SU-DHL-6 (cell line): ENCODE measurements at regions not wholly inside any gene's neighbourhood (a gene's known extent, or its start where the extent isn't known, plus 50 kb on each side); places are given as distances from the start of the nearest gene placed in this dataset.

Experiments
- H2AFZ ChIP-seq: fragments of 200-600 bp; sonication (generic); 2 replicates; pipeline ENCODE4 v1.6.1; 2014; ENCODE audit warnings: low read depth, mild to moderate bottlenecking, moderate library complexity, mixed read lengths, antibody characterized with exemption, low read length; ENCODE audit not compliant: severe bottlenecking
- H3F3A ChIP-seq: fragments of 200-600 bp; shearing (Covaris generic); 2 replicates; pipeline ENCODE4 v1.6.0; 2016; ENCODE audit warnings: antibody characterized with exemption, mild to moderate bottlenecking; ENCODE audit not compliant: insufficient read depth
- H3K27ac ChIP-seq: fragments of 200-600 bp; sonication (generic); 2 replicates; pipeline ENCODE4 v1.5.1; 2016; ENCODE audit warnings: low read depth, mild to moderate bottlenecking, low read length, moderate library complexity, mixed read lengths
- H3K27me3 ChIP-seq: fragments of 200-600 bp; sonication (generic), shearing (Covaris generic); 2 replicates; pipeline ENCODE4 v1.6.0; 2014; ENCODE audit warnings: mild to moderate bottlenecking, low read length
- H3K36me3 ChIP-seq: fragments of 200-600 bp; sonication (generic); 2 replicates; pipeline ENCODE4 v1.6.1; 2014; ENCODE audit warnings: mild to moderate bottlenecking, low read length, mixed read lengths
- H3K4me2 ChIP-seq: fragments of 300-600, 200-600 bp; shearing (Covaris generic), sonication (generic); 2 replicates; pipeline ENCODE4 v1.6.0; 2014; ENCODE audit warnings: low read length, low read depth, mild to moderate bottlenecking; ENCODE audit not compliant: poor library complexity, severe bottlenecking
- H3K4me3 ChIP-seq: fragments of 200-600 bp; sonication (generic); 2 replicates; pipeline ENCODE4 v1.5.1; 2014; ENCODE audit warnings: antibody characterized with exemption, low read length, mild to moderate bottlenecking, mixed read lengths; ENCODE audit not compliant: insufficient read depth, poor library complexity, severe bottlenecking
- H3K79me2 ChIP-seq: fragments of 200-600 bp; sonication (generic); 2 replicates; pipeline ENCODE4 v1.6.1; 2014; ENCODE audit warnings: mild to moderate bottlenecking, low read length, moderate library complexity; ENCODE audit not compliant: insufficient read depth
- H3K9ac ChIP-seq: fragments of 200-600 bp; sonication (generic); 2 replicates; pipeline ENCODE4 v1.7.0; 2014; ENCODE audit warnings: mild to moderate bottlenecking, low read length
- H3K9me2 ChIP-seq: fragments of 200-600 bp; sonication (generic); replicated peaks from 2 replicates; pipeline ENCODE4 v1.6.1; 2014; ENCODE audit warnings: low read length; ENCODE audit not compliant: insufficient read depth
- H3K9me3 ChIP-seq: fragments of 200-600 bp; sonication (generic); 2 replicates; pipeline ENCODE4 v1.6.1; 2014; ENCODE audit warnings: low read length, mixed read lengths; ENCODE audit not compliant: insufficient read depth
- H4K20me1 ChIP-seq: fragments of 200-600 bp; sonication (generic); 2 replicates; pipeline ENCODE4 v1.6.1; 2014; ENCODE audit warnings: low read depth, mild to moderate bottlenecking, antibody characterized with exemption, low read length, moderate library complexity, mixed read lengths
- CTCF ChIP-seq: fragments of 200-600 bp; sonication (generic); IDR thresholded peaks from one replicate; pipeline ENCODE4 v1.5.1; 2017; ENCODE audit warnings: antibody characterized with exemption, mild to moderate bottlenecking, low read length, moderate library complexity; ENCODE audit not compliant: insufficient read depth, poor library complexity, severe bottlenecking
- EZH2phosphoT487 ChIP-seq: fragments of 200-600 bp; sonication (generic), shearing (Covaris generic); conservative IDR thresholded peaks from 2 replicates; pipeline ENCODE4 v1.6.1; 2018; ENCODE audit warnings: mild to moderate bottlenecking, antibody characterized with exemption, low read length, moderate library complexity, mixed read lengths

- Histone ChIP-seq H3K79me2 (no peaks in the 10 kb centered on the region), H2AFZ (no peak overlapping the region), H3K36me3 (no peaks in the 10 kb centered on the region), H3K4me3 (no peak overlapping the region), H4K20me1 (no peaks in the 10 kb centered on the region), H3K9me3 (no peaks in the 10 kb centered on the region), H3K9me2 (no peaks in the 10 kb centered on the region), H3F3A (no peaks in the 10 kb centered on the region), H3K4me2 (no peak overlapping the region), H3K27me3 (no peaks in the 10 kb centered on the region), H3K9ac (no peak overlapping the region), H3K27ac (no peak overlapping the region)
- TF ChIP-seq CTCF = no peak
- no peak for TF ChIP-seq EZH2phosphoT487
Measured at GRCh38 chr12:46701356-46701755, 124.4 kb downstream of the SLC38A4 start.

- H2AFZ ChIP-seq = no peak overlapping the region
- H3K36me3 ChIP-seq = no peaks in the 10 kb centered on the region
- H3K9ac ChIP-seq = no peak overlapping the region
- no peaks in the 10 kb centered on the region for H3K9me2 ChIP-seq
- H3K9me3 ChIP-seq = no peaks in the 10 kb centered on the region
- no peaks in the 10 kb centered on the region for H3K27me3 ChIP-seq
- no peaks in the 10 kb centered on the region for H4K20me1 ChIP-seq
- H3F3A ChIP-seq = no peaks in the 10 kb centered on the region
- H3K4me2 ChIP-seq = no peak overlapping the region
- TF ChIP-seq EZH2phosphoT487 (no peak), CTCF (no peak)
- H3K79me2 ChIP-seq = no peaks in the 10 kb centered on the region
- H3K27ac ChIP-seq = no peak overlapping the region
- H3K4me3 ChIP-seq = no peak overlapping the region
Measured at GRCh38 chr12:46699986-46700385, 125.8 kb downstream of the SLC38A4 start.

- H3K79me2 ChIP-seq = no peaks in the 10 kb centered on the region
- TF ChIP-seq CTCF (no peak), EZH2phosphoT487 (no peak)
Measured at GRCh38 chr12:46698003-46698402, 127.8 kb downstream of the SLC38A4 start.

More at GRCh38 chr12:46698003-46698402, 127.8 kb downstream of the SLC38A4 start:
- Histone ChIP-seq H3K9me3 (no peaks in the 10 kb centered on the region), H3K36me3 (no peaks in the 10 kb centered on the region), H3K27ac (no peak overlapping the region), H3K27me3 (no peaks in the 10 kb centered on the region), H3F3A (no peaks in the 10 kb centered on the region), H3K4me3 (no peak overlapping the region), H3K9ac (no peak overlapping the region), H2AFZ (no peak overlapping the region), H3K4me2 (no peak overlapping the region), H3K9me2 (no peaks in the 10 kb centered on the region), H4K20me1 (no peaks in the 10 kb centered on the region)
